Activated CD4-positive, alpha-beta T cell treated with anti-CD3 and anti-CD28 coated beads for 48 hours (primary cell): ENCODE measurements at regions not wholly inside any gene's neighbourhood (a gene's known extent, or its start where the extent isn't known, plus 50 kb on each side); places are given as distances from the start of the nearest gene placed in this dataset.
"Not testable (repeated sequence)": the region's sequence is repeated elsewhere in the genome, so short reads cannot be mapped to it uniquely, and the experiment has no call there.

Source experiments
- DNase-seq: peaks from one replicate; pipeline ENCODE4 v3.0.0-alpha.2; 2020

GRCh38 chr2:35522450-35522849 is 833.1 kb upstream of the CRIM1 start:
- no peak for DNase-seq

GRCh38 chr2:35510636-35511035 is 844.9 kb upstream of the CRIM1 start:
- DNase-seq = no peak

DNA sequence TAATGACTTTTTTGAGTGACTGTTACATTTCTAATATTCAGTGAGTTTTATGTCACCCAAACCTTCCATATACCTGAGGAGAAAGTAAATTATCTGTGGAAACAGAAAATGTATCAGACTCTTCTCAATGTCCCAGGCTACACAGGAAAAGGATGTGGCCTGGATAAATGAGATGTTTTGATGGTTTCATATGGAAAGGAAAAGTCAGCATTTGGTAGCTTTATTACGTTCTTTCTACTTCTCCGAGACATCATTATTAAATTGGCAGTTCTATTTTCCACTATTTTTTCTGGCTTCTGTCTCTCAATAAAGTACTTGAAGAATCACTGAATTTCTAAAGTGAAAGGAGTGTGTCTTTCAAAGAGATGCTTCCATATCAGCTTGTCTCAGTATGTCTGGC is 847.0 kb upstream of the CRIM1 start:
- no peak for DNase-seq

DNA sequence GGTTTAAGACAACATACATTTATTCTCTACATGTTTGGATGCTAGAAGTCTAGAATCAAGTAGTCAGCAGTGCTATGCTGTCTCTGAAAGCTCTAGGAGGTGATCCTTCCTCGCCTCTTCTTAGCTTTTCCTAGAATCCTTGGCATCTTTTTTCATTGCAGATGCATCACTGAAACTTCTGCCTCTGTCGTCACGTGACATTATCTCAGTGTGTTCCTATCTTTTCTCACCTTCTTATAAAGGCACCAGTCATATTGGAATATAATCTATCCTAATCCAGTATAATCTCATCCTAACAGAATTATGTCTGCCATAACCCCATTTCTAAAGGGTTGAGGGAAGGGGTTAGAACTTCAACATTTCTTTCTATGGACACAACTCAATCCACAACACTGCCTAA is 851.2 kb upstream of the CRIM1 start:
- no peak for DNase-seq

DNA sequence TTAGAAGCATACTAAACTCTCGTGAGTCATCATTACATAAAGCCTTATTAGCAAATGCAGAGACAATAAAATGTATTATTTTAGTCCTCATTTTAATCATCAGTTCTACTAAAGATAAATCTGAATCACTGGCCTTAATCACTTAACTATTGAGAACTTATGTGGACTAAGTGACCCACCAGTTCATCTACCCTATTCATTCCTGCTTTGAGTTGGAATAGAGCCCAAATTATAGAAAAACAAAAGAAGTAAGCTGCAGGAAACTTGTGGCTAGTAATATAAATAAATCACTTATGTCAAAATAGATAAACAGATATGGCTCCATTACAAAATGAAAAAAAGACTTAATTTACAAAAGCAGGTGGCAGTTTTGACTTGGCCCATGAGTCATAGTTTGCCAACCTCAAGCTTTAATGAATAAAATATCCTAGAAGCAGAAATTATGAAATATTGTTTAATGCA is 851.8 kb upstream of the CRIM1 start:
- no peak for DNase-seq

DNA sequence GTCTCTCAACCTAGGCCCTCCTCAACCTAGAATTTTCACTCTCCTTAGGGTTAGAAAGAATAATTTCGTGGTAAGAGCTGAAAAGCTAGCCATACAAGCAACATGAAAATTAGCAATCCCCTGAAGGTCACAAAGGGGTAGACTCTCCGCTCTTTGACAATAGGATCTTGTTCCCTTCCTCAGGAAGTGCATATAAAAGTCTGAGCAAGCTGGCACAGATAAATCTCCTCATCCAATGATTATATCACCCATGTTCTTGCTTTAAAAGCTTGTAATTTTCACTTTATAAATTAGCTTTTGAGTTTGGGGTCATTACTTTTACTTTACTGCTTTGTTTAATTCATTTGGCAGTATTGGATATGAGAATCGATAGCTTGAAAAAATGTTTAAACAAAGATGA is 852.3 kb upstream of the CRIM1 start:
- no peak for DNase-seq

DNA sequence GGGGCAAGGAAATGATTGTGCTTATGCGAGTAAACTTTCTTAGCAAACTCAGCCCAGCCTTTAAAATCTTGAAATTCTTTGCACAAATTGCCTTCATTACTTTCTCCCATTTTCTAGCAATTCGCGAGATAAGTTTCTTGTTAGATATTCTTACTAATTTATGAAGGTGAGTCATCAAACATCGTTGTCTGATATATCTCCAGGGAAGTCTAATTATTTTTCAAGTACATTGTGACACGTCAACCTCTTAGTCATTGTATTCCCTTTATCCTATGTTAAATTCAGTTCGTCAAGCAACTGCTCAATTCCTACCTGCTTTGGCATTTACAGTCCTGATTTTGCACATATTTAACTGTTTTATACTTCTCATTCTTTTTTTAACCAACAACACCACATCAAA is 854.5 kb upstream of the CRIM1 start:
- DNase-seq = no peak

DNA sequence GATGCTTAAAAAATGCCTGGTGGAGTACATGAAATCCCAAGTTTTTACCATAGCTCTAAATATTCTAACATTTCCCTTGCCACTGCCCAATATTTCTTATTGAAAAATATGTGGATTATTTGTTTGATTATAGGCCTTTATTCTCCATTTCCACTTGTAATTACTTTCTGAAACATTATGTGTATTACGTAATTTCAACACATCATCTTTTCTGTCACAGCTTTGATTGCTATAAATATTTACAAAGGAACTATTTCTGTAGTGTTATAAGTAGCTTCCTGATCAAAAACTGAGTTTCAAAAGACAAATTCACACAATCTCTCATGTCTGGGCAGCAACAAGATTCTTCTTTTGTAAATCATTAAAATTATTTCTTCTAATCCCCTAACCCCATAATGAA is 859.6 kb upstream of the CRIM1 start:
- no peak for DNase-seq

DNA sequence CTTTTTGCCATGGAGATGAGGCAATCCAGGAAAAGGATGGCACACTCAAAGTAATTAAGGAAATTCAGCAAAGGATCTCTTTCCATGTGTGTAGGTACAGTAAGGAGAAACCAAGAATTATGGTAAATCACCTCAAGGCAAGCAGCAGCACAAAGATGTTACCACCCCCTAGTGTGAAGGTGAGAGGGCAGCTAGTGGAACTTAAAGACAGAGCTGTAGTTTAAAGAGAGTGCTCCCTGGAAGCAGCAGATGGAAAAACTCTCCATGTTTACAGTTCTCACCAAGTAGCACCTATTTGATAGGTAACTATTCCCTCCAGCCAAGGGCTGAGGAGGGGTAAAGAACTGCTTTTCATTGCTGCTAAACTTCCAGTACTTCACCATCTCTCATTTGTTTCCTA is 860.4 kb upstream of the CRIM1 start:
- DNase-seq = no peak

DNA sequence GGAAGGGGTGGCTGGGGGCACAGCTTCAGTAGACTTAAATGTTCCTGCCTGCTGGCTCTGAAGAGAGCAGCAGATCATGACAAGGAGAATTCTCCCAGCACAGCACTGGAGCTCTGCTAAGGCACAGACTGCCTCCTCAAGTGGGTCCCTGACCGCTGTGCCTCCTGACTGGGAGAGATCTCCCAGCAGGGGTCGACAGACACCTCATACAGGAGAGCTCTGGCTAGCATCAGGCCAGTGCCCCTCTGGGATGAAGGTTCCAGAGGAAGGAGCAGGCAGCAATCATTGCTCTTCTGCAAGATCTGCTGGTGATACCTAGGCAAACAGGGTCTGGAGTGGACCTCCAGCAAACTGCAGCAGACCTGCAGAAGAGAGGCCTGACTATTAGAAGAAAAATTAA is 877.5 kb upstream of the CRIM1 start:
- not testable (repeated sequence) for DNase-seq

GRCh38 chr2:35468245-35468644 is 887.3 kb upstream of the CRIM1 start:
- no peak for DNase-seq

GRCh38 chr2:35463805-35464596 is 891.6 kb upstream of the CRIM1 start:
- no peak for DNase-seq

- DNase-seq = no peak
These were observed 893.2 kb upstream of the CRIM1 start for GRCh38 chr2:35462226-35462998.

GRCh38 chr2:35461406-35461805 is 894.2 kb upstream of the CRIM1 start:
- no peak for DNase-seq

GRCh38 chr2:35454966-35455638 is 900.5 kb upstream of the CRIM1 start:
- no peak for DNase-seq

- DNase-seq = no peak
These were observed 907.8 kb upstream of the CRIM1 start for GRCh38 chr2:35447821-35448220.

DNA sequence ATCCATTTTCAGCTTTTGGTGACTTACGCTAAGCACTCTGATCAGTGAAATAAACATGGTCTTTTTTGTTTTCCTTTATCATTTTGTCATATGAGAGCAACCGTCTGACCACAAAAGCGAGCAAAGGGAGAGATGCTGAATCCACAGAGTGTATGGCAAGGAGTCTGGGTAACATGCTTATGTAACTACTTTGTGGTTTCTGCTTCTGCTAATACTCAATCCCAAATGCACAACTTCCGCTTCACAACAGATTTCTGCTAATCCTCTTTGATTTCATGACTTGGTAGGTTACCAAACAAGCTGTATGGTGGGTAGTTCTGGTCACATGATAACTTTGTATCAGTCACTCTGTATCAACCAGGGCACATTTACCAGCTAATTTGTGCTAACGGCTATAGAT is 908.4 kb upstream of the CRIM1 start:
- no peak for DNase-seq

DNA sequence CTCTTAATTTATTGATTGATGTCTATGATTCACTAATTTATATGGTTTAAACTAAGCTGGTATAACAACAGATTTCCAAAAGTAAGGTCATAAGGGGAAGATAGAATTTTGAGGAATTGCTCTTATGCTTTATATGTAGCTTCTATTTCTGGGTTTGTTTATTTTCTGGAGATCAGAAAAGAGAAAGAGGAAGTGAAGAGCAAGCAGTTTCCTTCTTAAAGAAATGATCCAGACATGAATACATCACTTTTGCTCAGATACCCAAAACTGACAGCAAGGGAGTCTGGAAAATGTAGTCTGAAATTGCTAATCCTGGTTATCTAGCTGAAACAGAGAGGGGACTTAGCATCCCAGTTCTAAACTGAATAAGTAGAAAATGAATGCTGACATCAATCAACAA is 912.5 kb upstream of the CRIM1 start:
- no peak for DNase-seq

DNA sequence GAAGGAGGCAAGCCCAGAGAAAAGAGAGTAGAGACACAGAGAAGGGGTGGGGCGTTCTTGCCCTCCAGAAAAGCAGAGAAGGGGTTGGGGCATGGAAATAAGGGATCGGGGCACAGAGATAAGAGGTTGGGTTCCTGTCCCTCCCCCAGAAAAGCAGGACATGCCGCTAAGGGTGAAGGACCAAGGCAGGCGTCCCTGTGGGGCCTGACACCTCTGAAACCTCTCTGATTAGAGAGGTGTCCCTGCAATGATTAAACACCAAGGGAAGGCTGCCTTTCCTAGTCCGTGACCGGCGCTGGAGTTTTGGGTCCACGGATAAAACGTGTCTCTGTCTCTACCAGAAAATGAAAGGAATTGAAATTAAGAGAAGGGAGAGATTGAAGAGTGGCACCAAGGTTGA is 914.0 kb upstream of the CRIM1 start:
- DNase-seq = not testable (repeated sequence)

- DNase-seq = not testable (repeated sequence)
These were observed 915.3 kb upstream of the CRIM1 start for GRCh38 chr2:35440308-35440707.

GRCh38 chr2:35436893-35437292 is 918.7 kb upstream of the CRIM1 start:
- not testable (repeated sequence) for DNase-seq

DNA sequence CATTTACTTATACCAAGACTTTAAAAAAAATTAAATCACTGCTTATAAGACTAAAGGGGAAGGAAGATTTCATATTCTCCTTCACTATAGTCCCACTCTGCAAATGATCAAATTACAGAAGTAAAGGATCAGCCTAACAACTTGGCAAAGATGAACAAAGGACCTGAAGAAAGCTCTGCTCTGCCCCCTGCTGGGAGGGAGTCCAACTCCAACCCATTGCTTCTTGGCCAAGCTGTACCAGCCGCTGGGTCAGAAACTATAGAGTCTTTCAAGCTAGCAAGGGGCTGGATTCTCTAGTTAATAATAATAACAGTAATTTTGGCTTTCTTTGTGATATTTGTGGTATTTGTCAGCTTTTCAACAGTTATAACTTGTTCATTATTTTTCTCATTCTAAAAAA is 927.0 kb upstream of the CRIM1 start:
- DNase-seq = peak; percentile 45

- no peak for DNase-seq
These were observed 934.1 kb upstream of the CRIM1 start for GRCh38 chr2:35421485-35421884.

DNA sequence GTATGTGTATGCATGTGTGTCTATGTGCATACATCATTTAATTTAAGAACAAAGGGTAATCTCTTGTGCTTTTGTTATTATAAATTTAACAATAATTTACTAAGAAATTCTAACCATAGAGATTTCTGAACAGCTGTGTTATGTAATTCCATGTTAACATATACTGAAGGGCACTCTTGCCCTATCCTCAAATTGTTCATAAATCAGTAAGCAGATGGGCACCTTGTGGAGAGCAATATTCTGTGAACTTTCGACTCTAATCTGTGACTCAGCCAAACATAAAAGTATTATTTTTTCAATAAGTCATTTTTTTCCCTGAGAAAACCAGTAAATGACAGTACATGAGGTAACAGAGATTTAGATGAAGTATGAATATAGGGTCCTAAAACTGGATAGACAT is 938.3 kb upstream of the CRIM1 start:
- no peak for DNase-seq
